ENCODE measurements at regions not wholly inside any gene's neighbourhood (a gene's known extent, or its start where the extent isn't known, plus 50 kb on each side); places are given as distances from the start of the nearest gene placed in this dataset.

GRCh38 chr16:86156155-86156554 is 257.2 kb downstream of the IRF8 start (continued):
- TF ChIP-seq NFIC (IDR thresholded peaks at IDR 0.05; ENCODE audit: low read depth, low read length) (no peak), BHLHE40 (IDR thresholded peaks at IDR 0.05; ENCODE audit: borderline replicate concordance in 1 of 2, low read depth in 2 of 2, low read length in 1 of 2) (no peak), ZBTB33 (IDR thresholded peaks at IDR 0.05) (no peak), PAX8 (IDR thresholded peaks at IDR 0.05) (no peak), SMARCA5 (IDR thresholded peaks at IDR 0.05) (no peak)

GRCh38 chr16:86157616-86158247 is 258.8 kb downstream of the IRF8 start:
- WGBS (ENCODE audit: insufficient coverage, insufficient replicate concordance, low lambda C conversion rate, missing lambda C conversion rate): 62% methylated on average over 6 of the region's 6 CpGs
- RAD21 ChIA-PET (ENCODE audit: unreplicated experiment): no interaction called here
- POLR2A ChIA-PET: no interaction called here
- no peak overlapping the region for H3K27ac ChIP-seq (ENCODE audit: control insufficient read depth, insufficient read depth)
- no peak overlapping the region for H3K4me3 ChIP-seq
- H4K20me1 ChIP-seq (ENCODE audit: control insufficient read depth, insufficient read depth): no peaks in the 10 kb centered on the region
- no peaks in the 10 kb centered on the region for H3K4me1 ChIP-seq (ENCODE audit: control insufficient read depth, insufficient read depth, low read length)
- H3K27me3 ChIP-seq (replicated peaks in 1 of 2; ENCODE audit: control insufficient read depth in 2 of 2, insufficient read depth in 2 of 2, low read length in 1 of 2): no peaks in the 10 kb centered on the region
- H3K9ac ChIP-seq (ENCODE audit: control insufficient read depth, insufficient read depth, low read length): no peak overlapping the region
- no peak for DNase-seq (ENCODE audit: low read depth, low spot score)
- H3K4me2 ChIP-seq (ENCODE audit: control insufficient read depth, insufficient read depth): no peak overlapping the region
- H3K36me3 ChIP-seq (ENCODE audit: control insufficient read depth in 2 of 2, insufficient read depth in 2 of 2, low read length in 1 of 2): no peaks in the 10 kb centered on the region
- no peak overlapping the region for H2AFZ ChIP-seq (ENCODE audit: control insufficient read depth, low read depth, low read length)
- intact Hi-C loops (cut with micrococcal nuclease; ENCODE audit: unreplicated experiment) (no loop called here), in situ Hi-C loops (cut with MboI) (no loop called here)
- FAIRE-seq: no peak
- CTCF ChIA-PET: interaction anchor here (0.7 to 1.3 kb wide), 2 partner anchors 9 to 338 kb away, joined by 3 read pairs; no protein-coding TSS in a partner anchor
- H3K79me2 ChIP-seq (ENCODE audit: control insufficient read depth, insufficient read depth, low read length): no peaks in the 10 kb centered on the region
- SMC1A ChIA-PET (ENCODE audit: uncharacterized antibody, unreplicated experiment): interaction anchor here (1.2 to 1.6 kb wide), 2 partner anchors 12 to 40 kb away, joined by 3 read pairs; no protein-coding TSS in a partner anchor
- no TSS peak for BruUV-seq (replicated peaks)
- no peak for ATAC-seq
- H3K9me3 ChIP-seq (replicated peaks; ENCODE audit: control insufficient read depth, insufficient read depth, low read length): peaks cover 1% of the 10 kb centered on the region; the same call in 2 of the 3 replicates
- TF ChIP-seq CHD1 (IDR thresholded peaks at IDR 0.05; ENCODE audit: low read depth, low read length): no peak
- no peak for TF ChIP-seq NR2C1 (IDR thresholded peaks at IDR 0.05)
- no peak for TF ChIP-seq ESRRA (IDR thresholded peaks at IDR 0.05; ENCODE audit: low read length)
- TF ChIP-seq ZNF592 (IDR thresholded peaks at IDR 0.05): no peak
- TF ChIP-seq PRDM15 (CRISPR knock-in tag; IDR thresholded peaks at IDR 0.05): no peak
- TF ChIP-seq JUNB (IDR thresholded peaks at IDR 0.05): no peak
- TF ChIP-seq MYB (IDR thresholded peaks at IDR 0.05; ENCODE audit: borderline replicate concordance, low read depth, low read length): no peak
- TF ChIP-seq CBX3 (IDR thresholded peaks at IDR 0.05; ENCODE audit: borderline replicate concordance, low read depth): no peak
- no peak for TF ChIP-seq ZNF384 (IDR thresholded peaks at IDR 0.05; ENCODE audit: borderline replicate concordance, low read depth, low read length)

Data from GM12878 (cell line).